ENCODE measurements at regions not wholly inside any gene's neighbourhood (a gene's known extent, or its start where the extent isn't known, plus 50 kb on each side); places are given as distances from the start of the nearest gene placed in this dataset.
A peak's percentile ranks its signal among the peaks of the same experiment; 100 is the strongest.

DNA sequence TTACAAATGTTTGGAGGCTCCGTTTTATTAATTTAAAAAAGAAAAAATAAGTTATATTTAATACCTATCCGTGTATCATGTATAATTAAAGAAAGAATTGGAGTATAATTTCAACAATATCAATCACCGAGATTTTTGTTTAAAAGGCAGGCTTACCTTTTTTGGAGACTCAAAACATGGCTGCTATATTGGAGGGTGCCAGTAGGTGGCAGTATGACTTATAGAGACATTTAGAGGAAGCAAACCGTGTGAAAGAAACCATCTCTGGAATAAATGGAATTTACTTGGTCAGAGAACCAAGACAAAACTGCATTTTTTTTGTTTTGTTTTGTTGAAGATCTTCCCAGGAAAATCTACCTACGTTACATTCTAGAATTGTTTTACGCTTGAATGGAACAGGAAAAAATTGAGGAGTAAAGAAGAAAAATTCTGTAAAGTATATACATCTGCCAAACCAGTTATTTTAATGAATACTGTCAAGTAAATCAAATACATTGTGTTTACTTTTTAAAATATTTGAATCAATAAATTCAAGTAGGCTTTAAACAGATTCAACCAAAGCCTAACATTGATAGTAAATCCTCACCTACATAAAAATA is 802.6 kb upstream of the ALCAM start:
- Histone ChIP-seq H3K36me3 (no peaks in the 10 kb centered on the region), H3K4me3 (no peak overlapping the region), H3K27me3 (no peaks in the 10 kb centered on the region), H3K27ac (no peak overlapping the region), H3K4me1 (no peaks in the 10 kb centered on the region), H3K9me3 (no peaks in the 10 kb centered on the region)
- ATAC-seq, result no peak
- 61 to 70% (median 65%) methylated on average over 6 of the region's 6 CpGs for WGBS, 4 donors
- no peak for TF ChIP-seq POLR2A (IDR thresholded peaks at IDR 0.05)
- TF ChIP-seq, protein P1, sequence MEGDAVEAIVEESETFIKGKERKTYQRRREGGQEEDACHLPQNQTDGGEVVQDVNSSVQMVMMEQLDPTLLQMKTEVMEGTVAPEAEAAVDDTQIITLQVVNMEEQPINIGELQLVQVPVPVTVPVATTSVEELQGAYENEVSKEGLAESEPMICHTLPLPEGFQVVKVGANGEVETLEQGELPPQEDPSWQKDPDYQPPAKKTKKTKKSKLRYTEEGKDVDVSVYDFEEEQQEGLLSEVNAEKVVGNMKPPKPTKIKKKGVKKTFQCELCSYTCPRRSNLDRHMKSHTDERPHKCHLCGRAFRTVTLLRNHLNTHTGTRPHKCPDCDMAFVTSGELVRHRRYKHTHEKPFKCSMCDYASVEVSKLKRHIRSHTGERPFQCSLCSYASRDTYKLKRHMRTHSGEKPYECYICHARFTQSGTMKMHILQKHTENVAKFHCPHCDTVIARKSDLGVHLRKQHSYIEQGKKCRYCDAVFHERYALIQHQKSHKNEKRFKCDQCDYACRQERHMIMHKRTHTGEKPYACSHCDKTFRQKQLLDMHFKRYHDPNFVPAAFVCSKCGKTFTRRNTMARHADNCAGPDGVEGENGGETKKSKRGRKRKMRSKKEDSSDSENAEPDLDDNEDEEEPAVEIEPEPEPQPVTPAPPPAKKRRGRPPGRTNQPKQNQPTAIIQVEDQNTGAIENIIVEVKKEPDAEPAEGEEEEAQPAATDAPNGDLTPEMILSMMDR (IDR thresholded peaks at IDR 0.05), result peak; percentile 33 to 68 (median 56)
- intact Hi-C loops (cut with DNase I), result no loop called here
- peak in 1 of 5 donors; percentile 22 for DNase-seq

DNA sequence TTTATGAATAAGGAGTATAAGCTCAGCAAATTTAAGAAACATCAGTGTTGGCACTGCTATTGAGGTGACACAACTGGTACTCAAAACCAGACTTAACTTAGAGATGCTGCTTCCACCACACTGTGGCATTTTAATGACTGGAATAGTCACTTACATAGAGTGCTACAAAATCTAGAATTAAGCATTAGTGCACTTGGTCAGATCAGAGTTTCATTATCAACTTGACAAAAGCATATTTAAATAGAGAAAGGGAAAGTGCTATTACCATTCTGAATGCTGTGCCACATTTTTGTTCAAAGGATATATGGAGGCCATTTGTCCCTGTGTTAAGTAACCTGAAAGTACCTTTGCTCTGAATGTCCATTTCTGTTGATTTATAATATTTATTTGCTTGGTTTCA is 800.7 kb upstream of the ALCAM start:
- Histone ChIP-seq H3K4me3 (no peak overlapping the region), H3K27ac (no peak overlapping the region), H3K4me1 (no peaks in the 10 kb centered on the region), H3K36me3 (no peaks in the 10 kb centered on the region), H3K9me3 (no peaks in the 10 kb centered on the region), H3K27me3 (no peaks in the 10 kb centered on the region)
- DNase-seq, result no peak
- intact Hi-C loops (cut with DNase I), result no loop called here
- ATAC-seq, result no peak
- TF ChIP-seq POLR2A (IDR thresholded peaks at IDR 0.05), result no peak
- TF ChIP-seq, protein P1 (IDR thresholded peaks at IDR 0.05), result no peak

DNA sequence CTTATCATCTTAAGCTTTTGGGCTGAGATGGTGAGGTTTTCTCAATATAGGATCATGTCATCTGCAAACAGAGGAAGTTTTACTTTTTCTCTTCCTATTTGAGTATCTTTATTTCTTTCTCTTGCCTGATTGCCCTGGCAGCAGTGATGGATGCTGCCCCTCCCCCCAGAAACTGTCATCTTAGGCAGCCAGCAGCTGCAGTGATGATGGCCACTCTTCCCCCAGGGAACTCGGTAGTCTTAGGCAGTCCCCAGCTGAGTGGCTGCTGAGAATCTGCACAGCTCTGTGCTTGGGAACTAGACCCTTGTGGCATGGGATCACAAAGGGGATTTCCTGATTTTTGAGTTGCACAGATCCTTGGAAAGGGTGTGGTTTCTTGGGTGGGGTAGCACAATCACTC is 791.1 kb upstream of the ALCAM start:
- no peaks in the 10 kb centered on the region for H3K4me1 ChIP-seq
- DNase-seq, result no peak
- intact Hi-C loops (cut with DNase I), result no loop called here
- no peaks in the 10 kb centered on the region for H3K27me3 ChIP-seq
- H3K4me3 ChIP-seq, result no peak overlapping the region
- 50 to 69% (median 65%) methylated on average over 1 of the region's 1 CpG for WGBS, 4 donors
- H3K27ac ChIP-seq, result no peak overlapping the region
- ATAC-seq, result no peak
- TF ChIP-seq, protein P1 (IDR thresholded peaks at IDR 0.05), result no peak
- no peak for TF ChIP-seq POLR2A (IDR thresholded peaks at IDR 0.05)
- peaks cover 0 to 50% (median 24%) of the 10 kb centered on the region in 12 donors for H3K9me3 ChIP-seq
- no peaks in the 10 kb centered on the region for H3K36me3 ChIP-seq

DNA sequence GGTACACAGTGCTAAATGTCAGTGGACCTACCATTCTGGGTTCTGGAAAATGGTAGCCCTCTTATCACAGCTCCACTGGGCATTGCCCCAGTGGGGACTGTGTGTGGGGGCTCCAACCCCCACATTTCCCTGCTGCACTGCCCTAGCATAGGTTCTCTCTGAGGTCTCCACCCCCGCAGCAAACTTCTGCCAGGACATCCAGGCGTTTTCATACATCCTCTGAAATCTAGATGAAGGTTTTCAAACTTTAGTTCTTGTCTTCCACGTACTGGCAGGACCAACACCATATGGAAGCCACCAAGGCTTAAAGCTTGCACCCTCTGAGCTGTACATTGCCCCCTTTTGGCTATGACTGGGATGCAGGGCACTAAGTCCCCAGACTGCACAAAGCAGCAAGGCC is 788.2 kb upstream of the ALCAM start:
- Histone ChIP-seq H3K9me3 (peaks cover 0 to 44% (median 24%) of the 10 kb centered on the region in 12 donors), H3K4me1 (no peaks in the 10 kb centered on the region), H3K27me3 (no peaks in the 10 kb centered on the region), H3K4me3 (no peak overlapping the region), H3K27ac (no peak overlapping the region), H3K36me3 (no peaks in the 10 kb centered on the region)
- WGBS, 4 donors, result 48 to 72% (median 65%) methylated on average over 3 of the region's 3 CpGs
- no peak for DNase-seq
- ATAC-seq, result no peak
- no peak for TF ChIP-seq POLR2A (IDR thresholded peaks at IDR 0.05)
- TF ChIP-seq, protein P1 (IDR thresholded peaks at IDR 0.05), result no peak
- intact Hi-C loops (cut with DNase I), result no loop called here
